ENCODE measurements at regions not wholly inside any gene's neighbourhood (a gene's known extent, or its start where the extent isn't known, plus 50 kb on each side); places are given as distances from the start of the nearest gene placed in this dataset.

DNA sequence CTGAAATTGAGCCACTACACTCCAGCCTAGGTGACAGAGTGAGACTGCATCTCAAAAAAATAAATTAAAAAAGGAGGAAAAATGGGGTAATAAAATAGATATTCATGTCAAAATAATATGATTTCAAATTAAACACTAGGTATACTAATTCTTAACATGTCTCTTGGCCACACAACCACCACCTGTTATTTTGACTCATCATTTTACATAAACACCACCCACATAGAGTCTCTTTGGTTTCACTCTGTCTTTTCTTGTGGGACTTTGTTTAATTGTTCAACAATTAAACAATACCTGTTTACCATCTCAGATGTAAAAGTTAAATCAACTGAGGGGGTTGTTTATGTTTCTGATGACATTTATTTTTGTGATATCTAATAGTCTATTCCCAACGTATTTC lies 476.8 kb upstream of the ADGRB3 start:
- intact Hi-C loops (cut with DNase I): no loop called here

GRCh38 chr6:68144667-68145066 lies 490.4 kb upstream of the ADGRB3 start:
- Histone ChIP-seq H3K4me3 (no peak overlapping the region), H3K4me1 (replicated peaks in 1 of 2) (no peaks in the 10 kb centered on the region), H3K27me3 (no peaks in the 10 kb centered on the region), H3K36me3 (replicated peaks in 1 of 2) (no peaks in the 10 kb centered on the region), H3K27ac (no peak overlapping the region), H3K9me3 (replicated peaks in 1 of 3) (no peaks in the 10 kb centered on the region)
- intact Hi-C loops (cut with DNase I): no loop called here
- TF ChIP-seq POLR2A (IDR thresholded peaks at IDR 0.05): no peak
- TF ChIP-seq, protein P1, sequence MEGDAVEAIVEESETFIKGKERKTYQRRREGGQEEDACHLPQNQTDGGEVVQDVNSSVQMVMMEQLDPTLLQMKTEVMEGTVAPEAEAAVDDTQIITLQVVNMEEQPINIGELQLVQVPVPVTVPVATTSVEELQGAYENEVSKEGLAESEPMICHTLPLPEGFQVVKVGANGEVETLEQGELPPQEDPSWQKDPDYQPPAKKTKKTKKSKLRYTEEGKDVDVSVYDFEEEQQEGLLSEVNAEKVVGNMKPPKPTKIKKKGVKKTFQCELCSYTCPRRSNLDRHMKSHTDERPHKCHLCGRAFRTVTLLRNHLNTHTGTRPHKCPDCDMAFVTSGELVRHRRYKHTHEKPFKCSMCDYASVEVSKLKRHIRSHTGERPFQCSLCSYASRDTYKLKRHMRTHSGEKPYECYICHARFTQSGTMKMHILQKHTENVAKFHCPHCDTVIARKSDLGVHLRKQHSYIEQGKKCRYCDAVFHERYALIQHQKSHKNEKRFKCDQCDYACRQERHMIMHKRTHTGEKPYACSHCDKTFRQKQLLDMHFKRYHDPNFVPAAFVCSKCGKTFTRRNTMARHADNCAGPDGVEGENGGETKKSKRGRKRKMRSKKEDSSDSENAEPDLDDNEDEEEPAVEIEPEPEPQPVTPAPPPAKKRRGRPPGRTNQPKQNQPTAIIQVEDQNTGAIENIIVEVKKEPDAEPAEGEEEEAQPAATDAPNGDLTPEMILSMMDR (IDR thresholded peaks at IDR 0.05): no peak
- DNase-seq: no peak

More for the DNA sequence above, 476.8 kb upstream of the ADGRB3 start:
- H3K36me3 ChIP-seq (replicated peaks in 1 of 2): no peaks in the 10 kb centered on the region
- no peak overlapping the region for H3K4me3 ChIP-seq
- no peak overlapping the region for H3K27ac ChIP-seq
- H3K4me1 ChIP-seq (replicated peaks in 1 of 2): no peaks in the 10 kb centered on the region
- no peaks in the 10 kb centered on the region for H3K9me3 ChIP-seq (replicated peaks in 1 of 3)
- DNase-seq: no peak
- TF ChIP-seq, protein P1 (IDR thresholded peaks at IDR 0.05): no peak
- TF ChIP-seq POLR2A (IDR thresholded peaks at IDR 0.05): no peak
- WGBS, 4 donors: 39 to 42% (median 41%) methylated on average over 1 of the region's 1 CpG
- H3K27me3 ChIP-seq: no peaks in the 10 kb centered on the region

- H3K27me3 ChIP-seq: no peaks in the 10 kb centered on the region
- no peak for DNase-seq
- TF ChIP-seq, protein P1 (IDR thresholded peaks at IDR 0.05): no peak
- no peaks in the 10 kb centered on the region for H3K4me1 ChIP-seq (replicated peaks in 1 of 2)
- no peak overlapping the region for H3K4me3 ChIP-seq
- H3K9me3 ChIP-seq (replicated peaks in 1 of 3): no peaks in the 10 kb centered on the region
- no peaks in the 10 kb centered on the region for H3K36me3 ChIP-seq (replicated peaks in 1 of 2)
- H3K27ac ChIP-seq: no peak overlapping the region
- intact Hi-C loops (cut with DNase I): no loop called here
- WGBS, 4 donors: 67 to 92% (median 80%) methylated on average over 1 of the region's 1 CpG
Measured at GRCh38 chr6:68141190-68141589, 493.9 kb upstream of the ADGRB3 start.

GRCh38 chr6:68139130-68139529 lies 496.0 kb upstream of the ADGRB3 start:
- no peak for TF ChIP-seq POLR2A (IDR thresholded peaks at IDR 0.05)
- 32 to 80% (median 60%) methylated on average over 1 of the region's 1 CpG for WGBS, 4 donors
- Histone ChIP-seq H3K36me3 (replicated peaks in 1 of 2) (no peaks in the 10 kb centered on the region), H3K4me1 (replicated peaks in 1 of 2) (no peaks in the 10 kb centered on the region), H3K9me3 (replicated peaks in 1 of 3) (no peaks in the 10 kb centered on the region), H3K27me3 (no peaks in the 10 kb centered on the region), H3K27ac (no peak overlapping the region), H3K4me3 (no peak overlapping the region)
- intact Hi-C loops (cut with DNase I): no loop called here
- DNase-seq: no peak

DNA sequence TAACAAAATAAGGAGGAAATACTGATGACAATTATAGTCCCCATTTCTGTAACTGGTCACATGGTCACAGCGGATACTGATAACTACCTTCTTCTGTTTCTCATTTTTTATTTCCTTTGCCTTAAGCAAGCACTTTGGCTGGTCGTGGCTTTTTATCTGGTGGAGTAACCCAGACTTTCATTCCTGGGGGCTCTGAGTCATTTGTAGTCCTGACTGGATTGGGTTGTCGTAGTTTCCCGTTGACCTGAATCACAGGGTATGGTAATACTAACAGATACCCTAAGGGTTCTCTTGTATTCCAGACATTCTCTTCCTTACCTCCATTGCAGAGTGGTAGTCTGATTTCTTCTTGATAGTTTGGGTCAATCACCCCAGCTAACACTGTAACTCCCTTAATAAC lies 500.3 kb upstream of the ADGRB3 start:
- intact Hi-C loops (cut with DNase I): no loop called here
- Histone ChIP-seq H3K36me3 (replicated peaks in 1 of 2) (no peaks in the 10 kb centered on the region), H3K9me3 (replicated peaks in 1 of 3) (no peaks in the 10 kb centered on the region), H3K4me3 (no peak overlapping the region), H3K27me3 (no peaks in the 10 kb centered on the region), H3K4me1 (replicated peaks in 1 of 2) (no peaks in the 10 kb centered on the region), H3K27ac (no peak overlapping the region)
- TF ChIP-seq, protein P1 (IDR thresholded peaks at IDR 0.05): no peak
- TF ChIP-seq POLR2A (IDR thresholded peaks at IDR 0.05): no peak
- 59 to 80% (median 74%) methylated on average over 4 of the region's 4 CpGs for WGBS, 4 donors
- DNase-seq: no peak
